ENCODE measurements at regions not wholly inside any gene's neighbourhood (a gene's known extent, or its start where the extent isn't known, plus 50 kb on each side); places are given as distances from the start of the nearest gene placed in this dataset.

- Histone ChIP-seq H3K4me1 (ENCODE audit: insufficient read depth, low read length) (peaks cover 18% of the 10 kb centered on the region), H3K9me3 (ENCODE audit: insufficient read depth, low read depth, low read length) (no peaks in the 10 kb centered on the region), H4K20me1 (ENCODE audit: insufficient read depth, low read length) (no peaks in the 10 kb centered on the region), H3K27ac (ENCODE audit: low read depth, low read length) (peak overlapping the region; percentile 10), H3K36me3 (ENCODE audit: insufficient read depth, low read length) (no peaks in the 10 kb centered on the region), H3K9ac (ENCODE audit: low read length) (peak overlapping the region; percentile 87), H3K27me3 (ENCODE audit: insufficient read depth, low read length) (peaks cover 14% of the 10 kb centered on the region), H3K4me3 (ENCODE audit: insufficient read depth, low read depth, low read length) (peak overlapping the region; percentile 70), H3K79me2 (ENCODE audit: insufficient read depth, low read length) (peaks cover 57% of the 10 kb centered on the region), H2AFZ (ENCODE audit: low read depth, low read length) (peak overlapping the region; percentile 56), H3K4me2 (ENCODE audit: low read length) (peak overlapping the region; percentile 97)
- peaks cover 17% of the 10 kb centered on the region for H3K4me1 Mint-ChIP-seq (ENCODE audit: low read depth, unreplicated experiment)
- peak overlapping the region; percentile 50 for H3K27ac Mint-ChIP-seq (ENCODE audit: unreplicated experiment)
- peaks cover 11% of the 10 kb centered on the region for H3K27me3 Mint-ChIP-seq (ENCODE audit: low read depth, unreplicated experiment)
- FAIRE-seq = no peak
- DNase-seq (ENCODE audit: low read depth) = peak; percentile 37
- H3K4me3 Mint-ChIP-seq (ENCODE audit: unreplicated experiment) = peak overlapping the region; percentile 98
- TF ChIP-seq EZH2 (IDR thresholded peaks at IDR 0.05; ENCODE audit: insufficient read depth, low read length) = no peak
- TF ChIP-seq, protein P1, sequence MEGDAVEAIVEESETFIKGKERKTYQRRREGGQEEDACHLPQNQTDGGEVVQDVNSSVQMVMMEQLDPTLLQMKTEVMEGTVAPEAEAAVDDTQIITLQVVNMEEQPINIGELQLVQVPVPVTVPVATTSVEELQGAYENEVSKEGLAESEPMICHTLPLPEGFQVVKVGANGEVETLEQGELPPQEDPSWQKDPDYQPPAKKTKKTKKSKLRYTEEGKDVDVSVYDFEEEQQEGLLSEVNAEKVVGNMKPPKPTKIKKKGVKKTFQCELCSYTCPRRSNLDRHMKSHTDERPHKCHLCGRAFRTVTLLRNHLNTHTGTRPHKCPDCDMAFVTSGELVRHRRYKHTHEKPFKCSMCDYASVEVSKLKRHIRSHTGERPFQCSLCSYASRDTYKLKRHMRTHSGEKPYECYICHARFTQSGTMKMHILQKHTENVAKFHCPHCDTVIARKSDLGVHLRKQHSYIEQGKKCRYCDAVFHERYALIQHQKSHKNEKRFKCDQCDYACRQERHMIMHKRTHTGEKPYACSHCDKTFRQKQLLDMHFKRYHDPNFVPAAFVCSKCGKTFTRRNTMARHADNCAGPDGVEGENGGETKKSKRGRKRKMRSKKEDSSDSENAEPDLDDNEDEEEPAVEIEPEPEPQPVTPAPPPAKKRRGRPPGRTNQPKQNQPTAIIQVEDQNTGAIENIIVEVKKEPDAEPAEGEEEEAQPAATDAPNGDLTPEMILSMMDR (IDR thresholded peaks at IDR 0.05; ENCODE audit: insufficient read depth, low read depth, low read length) = no peak
- H3K9me3 Mint-ChIP-seq (ENCODE audit: unreplicated experiment) = no peaks in the 10 kb centered on the region
- H3K36me3 Mint-ChIP-seq (ENCODE audit: low read depth, unreplicated experiment) = no peaks in the 10 kb centered on the region
These were observed 73.5 kb downstream of the SOX4 start for GRCh38 chr6:21666853-21667681.

DNA sequence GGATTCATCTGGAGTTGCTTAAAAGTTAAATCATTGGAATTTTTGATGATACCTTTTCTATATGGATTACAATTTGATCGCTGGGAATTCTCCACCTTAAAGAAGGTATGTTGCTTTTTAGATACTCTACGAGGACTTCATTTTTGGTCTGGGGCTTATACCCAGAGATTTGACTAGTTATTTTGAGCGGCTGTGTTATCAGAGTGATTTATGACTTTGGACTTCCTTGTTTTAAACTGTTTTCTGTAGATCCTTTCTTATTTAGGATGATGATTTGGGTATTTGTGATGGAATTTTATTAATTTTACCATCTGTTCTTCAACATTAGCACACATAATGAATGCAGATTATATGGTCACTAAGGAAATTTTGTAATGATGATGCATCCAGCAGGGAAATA lies 75.2 kb downstream of the SOX4 start:
- H3K9ac ChIP-seq (ENCODE audit: low read length) = no peak overlapping the region
- no peaks in the 10 kb centered on the region for H3K36me3 ChIP-seq (ENCODE audit: insufficient read depth, low read length)
- H3K4me1 ChIP-seq (ENCODE audit: insufficient read depth, low read length) = peaks cover 18% of the 10 kb centered on the region
- no peak for FAIRE-seq
- DNase-seq (ENCODE audit: low read depth) = no peak
- H3K4me2 ChIP-seq (ENCODE audit: low read length) = peak overlapping the region; percentile 97
- no peak for TF ChIP-seq EZH2 (IDR thresholded peaks at IDR 0.05; ENCODE audit: insufficient read depth, low read length)
- TF ChIP-seq, protein P1 (IDR thresholded peaks at IDR 0.05; ENCODE audit: insufficient read depth, low read depth, low read length) = no peak
- H3K27me3 Mint-ChIP-seq (ENCODE audit: low read depth, unreplicated experiment) = peaks cover 1% of the 10 kb centered on the region
- peaks cover 4% of the 10 kb centered on the region for H3K27me3 ChIP-seq (ENCODE audit: insufficient read depth, low read length)
- no peak overlapping the region for H2AFZ ChIP-seq (ENCODE audit: low read depth, low read length)
- peaks cover 5% of the 10 kb centered on the region for H3K36me3 Mint-ChIP-seq (ENCODE audit: low read depth, unreplicated experiment)
- H3K27ac Mint-ChIP-seq (ENCODE audit: unreplicated experiment) = no peak overlapping the region
- peaks cover 23% of the 10 kb centered on the region for H3K4me1 Mint-ChIP-seq (ENCODE audit: low read depth, unreplicated experiment)
- no peaks in the 10 kb centered on the region for H3K9me3 ChIP-seq (ENCODE audit: insufficient read depth, low read depth, low read length)
- H4K20me1 ChIP-seq (ENCODE audit: insufficient read depth, low read length) = peaks cover 6% of the 10 kb centered on the region
- no peak overlapping the region for H3K27ac ChIP-seq (ENCODE audit: low read depth, low read length)
- H3K79me2 ChIP-seq (ENCODE audit: insufficient read depth, low read length) = peaks cover 70% of the 10 kb centered on the region
- peak overlapping the region; percentile 24 for H3K4me3 ChIP-seq (ENCODE audit: insufficient read depth, low read depth, low read length)
- H3K4me3 Mint-ChIP-seq (ENCODE audit: unreplicated experiment) = peak overlapping the region; percentile 80
- no peaks in the 10 kb centered on the region for H3K9me3 Mint-ChIP-seq (ENCODE audit: unreplicated experiment)

DNA sequence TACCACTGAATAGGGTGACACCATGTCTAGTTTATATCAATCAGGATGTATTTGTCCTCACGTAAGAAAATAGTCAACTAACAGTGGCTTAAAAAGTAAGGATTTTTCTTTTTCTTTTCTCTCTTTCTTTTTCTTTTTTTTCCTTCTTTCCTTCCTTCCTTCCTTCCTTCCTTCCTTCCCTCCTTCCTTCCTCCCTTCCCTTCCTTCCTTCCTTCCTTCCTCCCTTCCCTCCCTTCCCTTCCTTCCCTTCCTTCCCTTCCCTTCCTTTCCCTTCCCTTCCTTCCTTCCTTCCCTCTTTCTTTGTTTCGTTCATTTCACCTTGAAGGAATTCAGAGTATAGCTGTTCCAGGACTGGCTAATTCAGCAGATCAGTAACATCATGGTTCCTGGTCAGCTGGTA lies 83.2 kb downstream of the SOX4 start:
- Mint-ChIP-seq H3K4me3 (ENCODE audit: unreplicated experiment) (no peak overlapping the region), H3K9me3 (ENCODE audit: unreplicated experiment) (no peaks in the 10 kb centered on the region), H3K36me3 (ENCODE audit: low read depth, unreplicated experiment) (peaks cover 14% of the 10 kb centered on the region), H3K4me1 (ENCODE audit: low read depth, unreplicated experiment) (peaks cover 21% of the 10 kb centered on the region), H3K27ac (ENCODE audit: unreplicated experiment) (no peak overlapping the region), H3K27me3 (ENCODE audit: low read depth, unreplicated experiment) (no peaks in the 10 kb centered on the region)
- Histone ChIP-seq H3K9me3 (ENCODE audit: insufficient read depth, low read depth, low read length) (no peaks in the 10 kb centered on the region), H3K4me3 (ENCODE audit: insufficient read depth, low read depth, low read length) (no peak overlapping the region), H3K79me2 (ENCODE audit: insufficient read depth, low read length) (peaks cover 44% of the 10 kb centered on the region), H4K20me1 (ENCODE audit: insufficient read depth, low read length) (peaks cover 6% of the 10 kb centered on the region), H3K4me2 (ENCODE audit: low read length) (no peak overlapping the region), H3K36me3 (ENCODE audit: insufficient read depth, low read length) (peaks cover 4% of the 10 kb centered on the region), H2AFZ (ENCODE audit: low read depth, low read length) (no peak overlapping the region), H3K4me1 (ENCODE audit: insufficient read depth, low read length) (peaks cover 14% of the 10 kb centered on the region), H3K27me3 (ENCODE audit: insufficient read depth, low read length) (no peaks in the 10 kb centered on the region), H3K9ac (ENCODE audit: low read length) (no peak overlapping the region), H3K27ac (ENCODE audit: low read depth, low read length) (no peak overlapping the region)
- FAIRE-seq (no peak), DNase-seq (ENCODE audit: low read depth) (no peak)
- no peak for TF ChIP-seq EZH2 (IDR thresholded peaks at IDR 0.05; ENCODE audit: insufficient read depth, low read length)
- TF ChIP-seq, protein P1 (IDR thresholded peaks at IDR 0.05; ENCODE audit: insufficient read depth, low read depth, low read length) = no peak
